ENCODE measurements at regions not wholly inside any gene's neighbourhood (a gene's known extent, or its start where the extent isn't known, plus 50 kb on each side); places are given as distances from the start of the nearest gene placed in this dataset.

GRCh38 chr2:239607517-239608191 lies 206.8 kb upstream of the HDAC4 start:
- Histone ChIP-seq H3K36me3 (ENCODE audit: control insufficient read depth in 3 of 3, insufficient read depth in 2 of 3, low read depth in 1 of 3, low read length in 3 of 3) (no peaks in the 10 kb centered on the region), H3K4me1 (ENCODE audit: control insufficient read depth in 3 of 3, insufficient read depth in 2 of 3, low read depth in 1 of 3, low read length in 2 of 3) (no peaks in the 10 kb centered on the region), H3K4me3 (ENCODE audit: low read depth in 1 of 3, low read length in 3 of 3) (no peak overlapping the region), H3K27ac (ENCODE audit: low read depth in 1 of 3, low read length in 2 of 3) (no peak overlapping the region), H3K27me3 (ENCODE audit: control insufficient read depth in 3 of 3, insufficient read depth in 3 of 3, low read length in 3 of 3) (no peaks in the 10 kb centered on the region), H3K9me3 (ENCODE audit: control insufficient read depth in 2 of 2, insufficient read depth in 1 of 2, low read depth in 1 of 2, low read length in 1 of 2) (peaks cover 0 to 9% of the 10 kb centered on the region in 2 donors)
- DNase-seq = no peak
- no peak for FAIRE-seq
- WGBS, 3 donors = 64 to 80% (median 75%) methylated on average over 24 of the region's 24 CpGs

- 82 to 89% (median 84%) methylated on average over 7 of the region's 7 CpGs for WGBS, 3 donors
- Histone ChIP-seq H3K36me3 (ENCODE audit: control insufficient read depth in 3 of 3, insufficient read depth in 2 of 3, low read depth in 1 of 3, low read length in 3 of 3) (no peaks in the 10 kb centered on the region), H3K9me3 (ENCODE audit: control insufficient read depth in 2 of 2, insufficient read depth in 1 of 2, low read depth in 1 of 2, low read length in 1 of 2) (peaks cover 0 to 9% of the 10 kb centered on the region in 2 donors), H3K4me1 (ENCODE audit: control insufficient read depth in 3 of 3, insufficient read depth in 2 of 3, low read depth in 1 of 3, low read length in 2 of 3) (no peaks in the 10 kb centered on the region), H3K27me3 (ENCODE audit: control insufficient read depth in 3 of 3, insufficient read depth in 3 of 3, low read length in 3 of 3) (peaks cover 0 to 1% (median 0%) of the 10 kb centered on the region in 3 donors), H3K4me3 (ENCODE audit: low read depth in 1 of 3, low read length in 3 of 3) (no peak overlapping the region), H3K27ac (ENCODE audit: low read depth in 1 of 3, low read length in 2 of 3) (no peak overlapping the region)
- FAIRE-seq = no peak
- no peak for DNase-seq
These were observed 206.1 kb upstream of the HDAC4 start for GRCh38 chr2:239606741-239607516.

- no peak for DNase-seq
- WGBS, 3 donors = 50 to 66% (median 55%) methylated on average over 5 of the region's 5 CpGs
These were observed 205.2 kb upstream of the HDAC4 start for GRCh38 chr2:239605976-239606375.

GRCh38 chr2:239605409-239605808 lies 204.6 kb upstream of the HDAC4 start:
- Histone ChIP-seq H3K4me3 (ENCODE audit: low read depth in 1 of 3, low read length in 3 of 3) (no peak overlapping the region), H3K9me3 (ENCODE audit: control insufficient read depth in 2 of 2, insufficient read depth in 1 of 2, low read depth in 1 of 2, low read length in 1 of 2) (peaks cover 0 to 7% of the 10 kb centered on the region in 2 donors), H3K27me3 (ENCODE audit: control insufficient read depth in 3 of 3, insufficient read depth in 3 of 3, low read length in 3 of 3) (peaks cover 0 to 2% (median 0%) of the 10 kb centered on the region in 3 donors), H3K4me1 (ENCODE audit: control insufficient read depth in 3 of 3, insufficient read depth in 2 of 3, low read depth in 1 of 3, low read length in 2 of 3) (no peaks in the 10 kb centered on the region), H3K27ac (ENCODE audit: low read depth in 1 of 3, low read length in 2 of 3) (no peak overlapping the region), H3K36me3 (ENCODE audit: control insufficient read depth in 3 of 3, insufficient read depth in 2 of 3, low read depth in 1 of 3, low read length in 3 of 3) (no peaks in the 10 kb centered on the region)
- DNase-seq = no peak
- WGBS, 3 donors = 77 to 87% (median 78%) methylated on average over 6 of the region's 6 CpGs
- FAIRE-seq = no peak

More at GRCh38 chr2:239605976-239606375, 205.2 kb upstream of the HDAC4 start:
- no peaks in the 10 kb centered on the region for H3K36me3 ChIP-seq (ENCODE audit: control insufficient read depth in 3 of 3, insufficient read depth in 2 of 3, low read depth in 1 of 3, low read length in 3 of 3)
- no peak for FAIRE-seq
- no peak overlapping the region for H3K4me3 ChIP-seq (ENCODE audit: low read depth in 1 of 3, low read length in 3 of 3)
- no peaks in the 10 kb centered on the region for H3K4me1 ChIP-seq (ENCODE audit: control insufficient read depth in 3 of 3, insufficient read depth in 2 of 3, low read depth in 1 of 3, low read length in 2 of 3)
- peaks cover 0 to 2% (median 0%) of the 10 kb centered on the region in 3 donors for H3K27me3 ChIP-seq (ENCODE audit: control insufficient read depth in 3 of 3, insufficient read depth in 3 of 3, low read length in 3 of 3)
- no peak overlapping the region for H3K27ac ChIP-seq (ENCODE audit: low read depth in 1 of 3, low read length in 2 of 3)
- H3K9me3 ChIP-seq (ENCODE audit: control insufficient read depth in 2 of 2, insufficient read depth in 1 of 2, low read depth in 1 of 2, low read length in 1 of 2) = peaks cover 0 to 7% of the 10 kb centered on the region in 2 donors

GRCh38 chr2:239604861-239605260 lies 204.0 kb upstream of the HDAC4 start:
- DNase-seq = no peak
- no peaks in the 10 kb centered on the region for H3K36me3 ChIP-seq (ENCODE audit: control insufficient read depth in 3 of 3, insufficient read depth in 2 of 3, low read depth in 1 of 3, low read length in 3 of 3)

GRCh38 chr2:239603411-239604356 lies 202.9 kb upstream of the HDAC4 start:
- DNase-seq = no peak

More at GRCh38 chr2:239604861-239605260, 204.0 kb upstream of the HDAC4 start:
- Histone ChIP-seq H3K27ac (ENCODE audit: low read depth in 1 of 3, low read length in 2 of 3) (no peak overlapping the region), H3K9me3 (ENCODE audit: control insufficient read depth in 2 of 2, insufficient read depth in 1 of 2, low read depth in 1 of 2, low read length in 1 of 2) (peaks cover 0 to 7% of the 10 kb centered on the region in 2 donors), H3K27me3 (ENCODE audit: control insufficient read depth in 3 of 3, insufficient read depth in 3 of 3, low read length in 3 of 3) (peaks cover 0 to 2% (median 0%) of the 10 kb centered on the region in 3 donors), H3K4me3 (ENCODE audit: low read depth in 1 of 3, low read length in 3 of 3) (no peak overlapping the region), H3K4me1 (ENCODE audit: control insufficient read depth in 3 of 3, insufficient read depth in 2 of 3, low read depth in 1 of 3, low read length in 2 of 3) (no peaks in the 10 kb centered on the region)
- no peak for FAIRE-seq
- WGBS, 3 donors = 80 to 83% (median 81%) methylated on average over 5 of the region's 5 CpGs

GRCh38 chr2:239602290-239603282 lies 201.8 kb upstream of the HDAC4 start:
- no peak for DNase-seq
- Histone ChIP-seq H3K9me3 (ENCODE audit: control insufficient read depth in 2 of 2, insufficient read depth in 1 of 2, low read depth in 1 of 2, low read length in 1 of 2) (peaks cover 0 to 7% of the 10 kb centered on the region in 2 donors), H3K4me1 (ENCODE audit: control insufficient read depth in 3 of 3, insufficient read depth in 2 of 3, low read depth in 1 of 3, low read length in 2 of 3) (no peaks in the 10 kb centered on the region), H3K4me3 (ENCODE audit: low read depth in 1 of 3, low read length in 3 of 3) (no peak overlapping the region), H3K27me3 (ENCODE audit: control insufficient read depth in 3 of 3, insufficient read depth in 3 of 3, low read length in 3 of 3) (peaks cover 0 to 2% (median 0%) of the 10 kb centered on the region in 3 donors), H3K27ac (ENCODE audit: low read depth in 1 of 3, low read length in 2 of 3) (no peak overlapping the region), H3K36me3 (ENCODE audit: control insufficient read depth in 3 of 3, insufficient read depth in 2 of 3, low read depth in 1 of 3, low read length in 3 of 3) (no peaks in the 10 kb centered on the region)
- no peak for FAIRE-seq
- 79 to 80% (median 80%) methylated on average over 30 of the region's 30 CpGs for WGBS, 3 donors

More at GRCh38 chr2:239603411-239604356, 202.9 kb upstream of the HDAC4 start:
- 75 to 83% (median 78%) methylated on average over 11 of the region's 11 CpGs for WGBS, 3 donors
- Histone ChIP-seq H3K4me3 (ENCODE audit: low read depth in 1 of 3, low read length in 3 of 3) (no peak overlapping the region), H3K27ac (ENCODE audit: low read depth in 1 of 3, low read length in 2 of 3) (no peak overlapping the region), H3K4me1 (ENCODE audit: control insufficient read depth in 3 of 3, insufficient read depth in 2 of 3, low read depth in 1 of 3, low read length in 2 of 3) (no peaks in the 10 kb centered on the region), H3K36me3 (ENCODE audit: control insufficient read depth in 3 of 3, insufficient read depth in 2 of 3, low read depth in 1 of 3, low read length in 3 of 3) (no peaks in the 10 kb centered on the region), H3K9me3 (ENCODE audit: control insufficient read depth in 2 of 2, insufficient read depth in 1 of 2, low read depth in 1 of 2, low read length in 1 of 2) (peaks cover 0 to 7% of the 10 kb centered on the region in 2 donors), H3K27me3 (ENCODE audit: control insufficient read depth in 3 of 3, insufficient read depth in 3 of 3, low read length in 3 of 3) (peaks cover 0 to 2% (median 0%) of the 10 kb centered on the region in 3 donors)
- no peak for FAIRE-seq

All from small intestine (tissue), 7 donors.